ENCODE measurements at regions not wholly inside any gene's neighbourhood (a gene's known extent, or its start where the extent isn't known, plus 50 kb on each side); places are given as distances from the start of the nearest gene placed in this dataset.

DNA sequence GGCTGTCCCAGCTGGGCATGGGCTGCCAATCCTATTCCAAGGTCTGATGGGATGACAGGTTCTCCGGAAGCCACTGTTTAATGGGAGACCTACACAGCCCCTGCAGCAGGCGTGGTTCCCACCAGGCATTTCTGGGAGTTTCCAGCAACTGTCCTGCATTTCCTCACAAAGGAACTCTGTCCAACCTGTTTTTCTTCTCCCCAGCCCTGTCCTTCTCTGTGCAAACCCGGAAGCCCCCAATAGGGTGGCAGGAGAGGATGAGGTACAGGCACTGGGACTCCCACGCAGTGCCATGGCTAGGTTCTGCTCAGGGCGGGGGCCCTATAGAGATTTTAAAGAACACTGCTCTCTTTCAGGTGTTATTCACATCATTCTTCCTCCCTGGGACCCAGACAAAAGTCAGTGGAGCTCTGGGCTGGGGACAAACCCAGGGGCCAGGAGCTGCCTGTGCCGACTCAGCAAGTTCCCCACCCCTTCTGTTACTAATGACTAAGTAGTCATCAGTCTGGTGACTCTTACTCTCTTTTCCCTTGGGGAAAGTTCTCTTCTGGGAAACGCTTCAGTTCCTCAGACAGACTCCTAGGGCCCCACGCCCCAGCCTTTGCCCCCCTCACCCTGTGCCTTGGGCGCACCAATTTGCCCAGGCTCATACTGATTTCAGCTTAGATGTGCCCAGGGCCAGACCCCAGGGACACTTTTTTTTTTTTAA lies 97.7 kb downstream of the CD47 start:
- DNase-seq (ENCODE audit: low read depth in 2 of 2): no peak

DNA sequence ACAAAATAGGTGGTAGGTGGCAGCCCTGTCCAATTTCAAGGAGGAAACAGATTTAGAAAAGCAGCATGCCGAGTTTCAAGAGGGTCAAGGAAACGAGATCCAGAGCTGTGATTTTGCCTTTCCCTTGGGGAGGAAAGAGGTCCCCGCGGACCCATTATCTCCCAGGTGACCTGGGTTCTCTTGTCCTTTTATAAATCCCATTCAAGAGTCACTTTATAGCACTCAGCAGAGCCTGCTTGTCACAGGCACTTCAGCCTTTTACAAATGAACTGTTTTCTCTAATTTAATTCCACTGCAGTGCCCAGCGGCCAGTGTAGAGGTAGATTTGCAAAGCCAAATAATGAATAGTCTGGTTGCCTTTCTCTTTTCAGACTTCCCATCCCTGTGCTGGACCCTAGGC lies 99.9 kb downstream of the CD47 start:
- no peak for DNase-seq (ENCODE audit: low read depth in 2 of 2)

DNA sequence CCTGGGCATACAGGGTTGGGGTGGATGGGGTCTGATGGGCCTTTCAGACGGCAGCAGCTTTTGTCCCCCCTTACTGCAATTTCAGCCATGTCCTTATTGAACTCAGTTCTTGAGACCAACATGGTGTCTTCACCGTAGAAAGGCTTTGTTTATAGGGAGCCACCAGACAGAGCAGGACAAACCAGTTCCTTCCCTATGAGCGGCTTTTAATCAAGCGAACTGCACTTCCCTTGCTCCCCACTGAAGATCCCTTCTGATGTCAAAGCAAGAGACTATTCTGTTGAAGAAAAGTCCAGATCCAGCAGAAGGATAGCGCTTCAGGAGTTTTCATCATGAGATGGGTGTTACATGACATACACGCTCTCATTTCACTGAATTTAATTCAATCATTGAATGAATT lies 100.4 kb downstream of the CD47 start:
- no peak for DNase-seq (ENCODE audit: low read depth in 2 of 2)

DNA sequence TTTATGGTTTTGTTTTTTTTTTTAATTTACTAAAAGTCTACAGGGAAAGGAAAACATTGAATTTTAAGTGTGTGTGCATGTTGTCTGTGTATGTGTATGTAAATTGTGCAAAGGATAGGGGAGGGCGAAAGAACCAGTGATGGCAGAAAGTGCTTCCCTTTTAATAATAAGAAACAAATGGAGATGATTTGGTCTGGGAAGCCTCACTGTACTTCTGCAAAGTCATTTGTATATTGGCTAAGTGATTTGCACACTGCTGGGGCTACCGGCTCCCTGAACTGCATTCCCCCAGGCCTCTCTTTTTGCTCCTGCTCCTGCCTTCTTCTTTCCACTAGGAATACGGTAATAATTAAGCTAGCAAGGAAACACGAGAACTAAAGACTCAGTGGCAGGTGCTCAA lies 101.2 kb downstream of the CD47 start:
- no peak for DNase-seq (ENCODE audit: low read depth in 2 of 2)

DNA sequence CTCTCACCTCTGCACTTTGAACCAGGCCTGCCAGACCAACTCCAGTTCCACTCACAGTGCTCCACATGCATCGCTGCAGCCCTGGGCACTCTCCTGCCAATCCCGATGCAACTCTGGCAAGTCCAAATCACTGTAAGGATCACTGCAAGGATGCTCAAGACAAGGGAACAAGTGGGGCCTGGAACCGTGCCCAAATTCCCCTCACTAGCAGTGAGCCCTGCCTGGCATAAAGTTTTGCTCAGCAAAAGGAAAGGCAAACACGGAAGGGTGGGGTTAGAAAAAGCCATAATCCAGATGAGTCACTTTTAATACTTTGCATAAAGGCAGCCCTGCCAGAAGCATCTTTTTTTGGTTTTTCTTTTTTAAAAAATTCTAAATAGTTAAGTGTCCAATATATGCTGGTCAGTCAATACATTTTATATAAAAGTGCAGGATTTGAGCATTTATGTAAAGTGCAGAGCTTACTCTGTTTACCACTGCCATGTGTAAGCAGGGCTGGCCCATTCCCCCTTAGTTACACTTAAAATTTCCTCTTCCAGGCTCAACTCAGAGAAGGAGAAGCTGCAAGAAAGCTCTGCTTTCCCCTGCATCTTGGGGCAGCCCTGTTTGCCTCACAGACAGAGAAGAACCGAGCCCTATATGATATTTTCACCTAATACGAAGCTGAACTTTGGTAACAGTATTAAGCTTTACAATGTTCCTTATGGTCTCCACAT lies 102.2 kb downstream of the CD47 start:
- no peak for DNase-seq (ENCODE audit: low read depth in 2 of 2)

DNA sequence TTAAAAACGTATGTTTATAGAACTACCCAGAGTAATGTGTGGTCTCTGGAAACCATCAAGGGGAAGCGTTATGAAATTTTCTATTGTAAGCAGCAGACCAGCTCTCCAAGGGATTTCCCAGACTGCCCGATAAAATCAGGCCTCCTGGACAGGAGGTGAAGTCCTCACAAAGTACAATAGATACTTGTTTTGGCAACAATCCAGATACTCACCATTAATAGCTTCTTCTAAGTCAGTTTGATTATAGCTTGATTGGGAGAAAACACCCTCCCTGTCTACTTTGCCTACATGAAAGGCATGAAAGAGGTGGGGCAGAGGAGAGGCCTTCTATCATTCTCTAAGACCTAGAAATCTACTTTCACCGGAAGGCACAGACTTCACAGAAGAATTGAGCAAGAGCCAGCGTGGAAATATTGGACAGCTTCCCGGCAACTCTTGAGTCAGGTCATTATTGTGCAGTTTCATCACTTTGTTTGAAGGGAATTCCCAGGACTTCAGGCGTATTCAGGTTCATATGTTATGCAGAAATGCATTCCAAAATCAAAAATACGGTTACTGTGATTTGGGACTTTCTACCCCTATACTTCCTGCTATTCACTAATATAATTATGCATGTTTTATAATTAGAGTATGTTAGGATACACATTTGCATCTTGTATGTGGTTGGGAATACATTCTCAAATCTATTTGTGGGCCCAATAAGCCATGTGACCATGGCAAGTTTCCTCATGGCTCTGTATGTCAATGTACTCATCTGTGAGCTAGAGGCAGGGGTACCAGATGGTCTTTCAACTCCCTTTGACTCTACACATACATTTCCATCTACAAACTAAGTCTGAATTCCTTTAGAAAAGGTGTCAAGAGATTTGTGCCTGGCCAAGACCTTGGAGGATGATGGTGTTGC lies 103.5 kb downstream of the CD47 start:
- DNase-seq (ENCODE audit: low read depth in 2 of 2): no peak

DNA sequence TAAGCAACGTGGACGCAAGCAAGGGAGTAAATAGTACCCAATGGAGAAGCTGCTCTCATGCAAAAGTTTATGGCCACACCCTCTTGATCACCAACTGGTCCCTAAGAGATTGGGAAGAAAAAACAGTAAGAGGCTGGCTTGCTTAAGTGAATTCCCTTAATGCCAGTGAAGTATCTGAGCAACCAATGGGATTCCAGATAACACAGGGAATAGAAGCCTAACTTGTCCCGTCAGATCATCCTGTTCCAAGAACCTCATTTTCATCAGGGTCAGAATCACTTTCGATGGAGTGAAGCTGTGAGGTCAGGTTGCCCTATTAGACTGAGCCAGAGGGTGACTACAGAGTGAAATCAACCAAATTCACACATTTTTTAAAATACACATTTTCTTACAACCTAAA lies 104.3 kb downstream of the CD47 start:
- no peak for DNase-seq (ENCODE audit: low read depth in 2 of 2)

DNA sequence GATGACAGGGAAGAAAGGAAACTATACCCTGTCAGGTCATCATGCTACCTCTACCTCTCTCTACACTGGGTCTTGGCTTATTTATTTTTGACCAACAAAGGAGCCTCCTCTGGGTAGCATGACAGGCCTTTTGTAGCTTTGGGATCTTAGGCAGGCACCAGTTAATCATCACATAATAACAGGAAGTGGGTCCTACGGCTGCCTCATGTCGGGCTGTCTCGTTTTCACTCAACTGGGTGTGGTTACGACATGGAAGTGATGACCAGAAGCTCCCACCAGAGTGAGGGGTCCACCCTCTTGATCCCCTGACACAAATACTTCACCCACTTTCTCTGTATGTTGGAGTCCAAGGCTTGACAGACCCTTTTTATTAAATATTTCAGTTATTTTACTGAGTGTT lies 105.3 kb downstream of the CD47 start:
- peak; percentile 15 to 23 for DNase-seq (ENCODE audit: low read depth in 2 of 2)

DNA sequence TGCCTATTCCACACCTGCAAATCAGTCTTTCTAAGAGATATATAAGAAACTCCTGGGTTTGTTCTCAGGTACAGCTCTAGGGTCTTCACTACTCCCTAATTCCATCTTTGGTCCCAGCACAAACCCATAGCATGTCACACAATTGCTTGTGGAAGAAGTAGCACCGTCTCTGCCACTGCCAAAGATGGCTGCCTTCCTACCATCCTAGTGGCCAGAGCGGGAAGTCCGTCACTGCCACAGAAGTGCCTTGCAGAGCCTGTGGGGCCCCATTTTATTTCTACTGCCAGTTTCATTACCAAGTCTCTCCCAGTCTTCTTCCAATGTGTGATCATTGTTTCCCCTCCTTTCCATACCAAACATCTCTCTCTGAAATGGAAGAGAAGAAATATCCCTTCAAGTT lies 107.6 kb downstream of the CD47 start:
- no peak for DNase-seq (ENCODE audit: low read depth in 2 of 2)

DNA sequence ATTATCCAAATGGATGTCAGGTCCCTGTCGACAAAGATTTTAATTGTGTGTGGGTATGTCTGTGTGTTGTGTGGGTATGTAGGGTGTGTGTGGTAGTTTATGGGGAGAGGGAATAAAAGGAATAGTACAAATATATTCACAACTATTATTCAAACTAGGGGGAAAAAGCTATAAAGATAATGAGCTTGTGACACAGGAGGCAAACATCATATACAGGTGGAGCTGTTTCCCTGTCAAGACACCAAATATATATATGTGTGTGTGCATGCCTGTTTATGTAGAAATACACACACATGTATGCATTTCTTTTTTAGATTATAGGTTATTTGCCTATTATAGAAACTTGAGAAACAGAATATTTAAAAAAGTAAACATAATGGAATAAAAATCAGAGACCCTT lies 108.7 kb downstream of the CD47 start:
- no peak for DNase-seq (ENCODE audit: low read depth in 2 of 2)

DNA sequence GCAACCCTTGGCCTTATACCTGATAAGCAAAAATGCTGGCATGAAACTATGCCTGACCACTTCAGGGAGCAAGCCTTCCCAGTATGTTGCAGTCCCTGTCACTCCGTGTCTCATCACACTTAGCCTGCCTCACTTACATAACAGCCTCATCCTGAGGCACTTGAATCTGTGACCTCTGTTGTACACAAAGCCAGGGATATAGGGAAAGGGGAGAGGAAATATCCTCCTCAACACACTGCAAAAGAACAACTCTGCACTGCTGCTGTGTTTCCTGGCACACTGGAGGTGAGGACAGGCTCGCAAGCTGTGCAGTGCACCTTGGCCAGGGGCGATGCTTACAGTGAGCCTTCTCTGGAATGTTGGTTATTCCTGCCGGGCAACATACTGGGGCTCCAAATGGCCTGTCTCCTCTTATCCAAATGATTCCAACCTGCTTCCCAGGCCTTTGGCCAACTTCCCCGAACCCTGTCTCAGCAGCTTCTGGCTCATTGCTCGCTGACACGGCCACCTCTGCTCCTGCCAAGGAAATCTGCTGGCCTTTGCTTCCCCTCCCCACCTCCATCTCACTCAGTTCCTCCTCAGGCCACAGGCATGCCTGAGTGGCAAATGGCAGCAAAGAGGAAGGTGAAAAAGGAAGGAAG lies 109.2 kb downstream of the CD47 start:
- DNase-seq (ENCODE audit: low read depth in 2 of 2): no peak

DNA sequence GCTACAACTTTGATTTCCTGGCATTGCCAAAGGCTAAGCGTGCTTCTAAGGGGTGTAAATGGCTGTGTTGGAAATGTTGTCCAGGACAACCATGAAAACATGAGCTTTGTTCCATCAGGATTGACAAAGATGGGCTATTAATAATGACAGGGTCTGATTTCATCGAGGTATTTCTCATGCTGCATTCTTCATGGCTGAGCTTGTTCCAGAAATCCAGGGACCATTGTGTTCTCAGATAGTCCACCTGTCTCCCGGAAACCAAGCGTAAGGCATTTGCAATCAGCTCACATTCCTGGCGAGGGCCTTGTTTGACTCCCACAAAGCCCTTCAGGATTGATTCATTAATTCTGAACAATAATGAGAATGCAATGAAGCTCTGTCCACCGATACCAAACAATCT lies 111.3 kb downstream of the CD47 start:
- DNase-seq (ENCODE audit: low read depth in 2 of 2): no peak

DNA sequence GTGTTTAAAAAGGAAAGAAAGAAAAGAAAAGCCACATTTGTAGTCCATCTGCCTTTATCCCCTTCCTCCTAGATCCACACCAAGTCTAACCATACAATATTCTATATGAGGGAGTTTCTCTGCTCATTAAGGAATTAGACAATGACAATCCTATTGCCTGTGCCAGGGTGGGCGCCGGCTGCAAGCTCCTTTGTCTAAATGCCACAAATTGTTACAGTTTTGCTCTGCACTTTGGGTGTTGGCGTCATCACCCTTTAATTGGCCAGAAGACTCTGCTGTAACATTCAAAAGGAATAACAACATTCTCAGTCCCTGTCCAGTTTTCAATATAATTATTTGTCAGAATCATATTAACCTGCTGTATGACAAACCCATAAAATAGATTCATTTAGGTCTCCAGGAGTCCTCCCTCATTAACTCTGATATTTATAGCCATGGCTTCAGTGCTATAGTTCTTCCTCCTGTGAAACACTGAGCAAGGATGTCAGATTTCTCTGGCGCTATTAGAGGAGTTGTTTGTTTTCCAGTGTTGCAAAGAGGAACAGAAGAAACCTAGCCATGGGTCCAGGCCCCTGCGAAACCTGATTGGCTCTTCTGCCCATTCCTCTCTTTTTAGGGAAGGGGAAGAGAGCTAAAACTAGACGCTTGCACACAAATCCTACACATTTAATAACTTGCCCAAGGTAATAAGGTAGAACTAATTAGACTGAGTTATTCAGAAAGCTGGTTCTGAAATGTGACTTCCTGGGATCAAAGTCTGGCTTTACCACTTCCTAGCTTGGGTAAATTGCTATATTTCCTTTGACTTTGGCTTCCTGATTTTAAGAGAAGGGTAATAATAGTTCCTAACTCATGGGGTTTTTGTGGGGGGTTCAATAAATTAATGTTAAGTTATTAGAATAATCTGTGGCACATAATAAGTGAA lies 112.4 kb downstream of the CD47 start:
- no peak for DNase-seq (ENCODE audit: low read depth in 2 of 2)

DNA sequence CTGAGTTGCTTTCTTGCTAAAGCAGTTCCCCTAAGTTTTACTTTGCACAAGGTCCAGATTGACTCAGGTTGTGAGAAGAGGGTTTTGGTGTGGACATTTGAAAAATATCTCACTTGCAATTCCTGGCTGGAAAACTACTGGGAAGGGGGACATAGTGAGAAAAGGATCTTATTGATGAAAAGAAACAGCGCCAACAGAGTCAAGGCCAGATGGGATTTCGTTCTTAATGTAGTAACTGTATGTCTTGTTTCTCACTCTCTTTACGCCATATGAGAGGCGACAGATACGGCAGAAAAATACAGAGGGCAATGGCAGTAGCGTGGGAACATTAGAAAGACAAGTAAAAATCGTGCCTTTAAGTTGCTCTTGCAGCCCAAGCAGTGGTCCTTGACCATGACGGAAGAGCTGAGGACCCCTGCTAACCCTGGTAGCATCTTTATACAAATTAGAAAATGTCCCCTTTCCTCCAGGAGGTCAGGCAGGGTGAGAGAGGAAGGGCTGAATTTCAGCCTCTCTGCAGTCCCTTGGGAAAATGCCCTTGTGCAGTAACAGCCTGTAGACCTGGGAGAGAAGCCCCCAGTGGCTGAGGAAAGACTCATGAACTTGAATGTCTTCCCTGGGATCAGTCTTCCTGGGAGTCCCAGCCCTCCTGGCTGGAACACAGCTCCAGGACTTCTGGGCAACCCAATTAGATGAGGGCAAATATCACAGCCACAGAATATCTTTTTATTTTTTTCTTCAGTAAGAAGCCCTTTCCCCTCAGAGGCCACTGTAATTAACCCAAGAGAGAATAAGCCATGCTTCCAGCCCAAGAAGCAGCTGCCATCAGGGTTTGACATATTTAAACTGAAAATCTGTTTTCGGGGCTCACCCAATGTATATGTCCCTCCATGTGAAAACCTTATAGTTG lies 113.4 kb downstream of the CD47 start:
- no peak for DNase-seq (ENCODE audit: low read depth in 2 of 2)

DNA sequence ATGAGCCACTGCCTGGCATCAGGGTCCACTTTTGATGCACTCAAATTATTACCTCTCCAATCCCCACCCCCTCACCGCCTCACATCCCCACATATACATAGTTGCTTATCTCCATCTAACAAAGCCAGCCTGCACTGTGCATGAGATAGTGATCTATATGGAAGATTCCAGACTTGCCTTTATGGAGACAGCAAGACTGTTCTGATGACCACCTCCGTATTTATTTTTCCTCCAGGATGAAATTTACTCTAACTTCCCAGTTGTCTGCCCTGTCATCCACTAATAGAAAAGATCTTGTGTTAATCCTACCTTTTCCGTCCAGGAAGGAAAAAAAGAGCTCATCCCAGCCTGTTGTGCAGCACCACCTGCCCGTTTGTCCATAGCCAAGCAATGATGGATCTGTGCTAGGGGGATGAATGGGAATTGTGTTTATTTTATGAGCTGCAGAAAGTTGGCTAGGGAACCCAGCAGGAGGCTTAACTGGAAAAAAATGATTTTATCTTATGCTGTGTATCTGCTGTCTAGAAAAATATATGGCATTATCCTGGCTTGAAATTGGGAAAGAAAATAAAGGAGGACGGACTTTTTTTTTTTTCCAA lies 114.5 kb downstream of the CD47 start:
- DNase-seq (ENCODE audit: low read depth in 2 of 2): no peak

DNA sequence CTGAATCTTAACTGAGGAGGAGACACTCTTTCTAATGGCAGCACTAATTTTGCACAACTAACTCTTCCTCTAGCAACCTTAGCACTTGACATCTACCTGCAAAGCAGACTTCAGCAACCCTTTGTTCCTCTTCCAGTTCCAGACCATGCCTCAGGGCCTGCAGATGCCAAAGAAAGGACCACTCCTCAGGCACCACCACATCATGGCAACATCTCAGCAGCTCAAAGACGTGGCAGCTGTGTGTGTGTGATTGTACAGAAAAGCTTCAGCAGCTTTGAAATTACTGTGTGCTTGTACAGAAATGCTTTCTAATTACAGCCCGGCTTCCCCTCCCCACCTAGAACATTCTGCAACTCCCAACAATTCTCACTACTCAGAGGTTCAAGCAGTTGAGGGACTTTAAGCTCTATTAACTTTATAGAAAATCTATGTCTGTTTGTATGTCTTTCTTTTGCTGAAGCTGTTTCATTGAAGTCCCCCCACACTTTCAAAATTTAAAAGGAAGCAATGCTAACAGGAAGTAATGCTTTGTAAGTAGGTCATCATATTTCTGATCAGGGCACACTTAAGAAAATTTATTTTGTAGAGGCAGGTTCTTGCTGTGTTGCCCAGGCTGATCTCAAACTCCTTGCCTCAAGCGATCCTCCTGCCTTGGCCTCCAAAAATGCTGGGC lies 115.2 kb downstream of the CD47 start:
- no peak for DNase-seq (ENCODE audit: low read depth in 2 of 2)

DNA sequence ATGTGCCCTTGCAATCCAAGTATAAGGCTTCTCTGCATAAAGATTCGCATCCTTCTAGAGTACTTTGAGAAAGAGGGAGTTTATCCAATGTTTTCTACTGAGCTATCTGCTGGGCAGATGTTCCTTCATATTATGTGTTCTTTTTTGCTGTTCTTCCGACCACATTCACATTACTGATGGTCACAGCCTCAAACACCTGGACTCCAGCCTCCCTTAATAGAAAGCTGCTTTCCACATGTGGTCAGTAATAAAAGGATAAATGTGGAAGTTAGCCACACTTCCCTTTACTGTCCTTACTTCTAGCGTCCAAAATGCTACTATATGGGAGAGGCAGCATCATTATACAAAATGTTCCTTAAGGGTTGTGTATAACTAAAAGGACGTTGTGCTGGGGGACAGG lies 116.9 kb downstream of the CD47 start:
- DNase-seq (ENCODE audit: low read depth in 2 of 2): no peak

DNA sequence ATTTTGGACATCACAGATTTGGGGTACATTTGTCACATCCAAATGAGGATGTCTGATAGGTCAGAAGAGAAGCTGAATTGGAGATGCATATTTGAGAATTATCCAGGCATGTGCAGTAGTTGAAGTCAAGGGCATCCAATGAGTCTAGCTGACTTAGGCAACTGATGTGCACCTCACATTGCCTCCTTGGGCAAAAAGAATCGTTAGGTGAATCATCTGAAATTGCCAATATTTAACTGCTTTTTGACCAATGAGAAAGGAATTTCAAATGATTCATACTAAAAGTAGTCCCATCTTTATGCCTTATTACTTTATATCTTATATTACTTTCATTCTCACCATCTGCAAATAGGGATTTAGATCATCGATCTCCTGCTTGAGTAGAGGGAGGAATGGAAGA lies 117.7 kb downstream of the CD47 start:
- DNase-seq (ENCODE audit: low read depth in 2 of 2): no peak

DNA sequence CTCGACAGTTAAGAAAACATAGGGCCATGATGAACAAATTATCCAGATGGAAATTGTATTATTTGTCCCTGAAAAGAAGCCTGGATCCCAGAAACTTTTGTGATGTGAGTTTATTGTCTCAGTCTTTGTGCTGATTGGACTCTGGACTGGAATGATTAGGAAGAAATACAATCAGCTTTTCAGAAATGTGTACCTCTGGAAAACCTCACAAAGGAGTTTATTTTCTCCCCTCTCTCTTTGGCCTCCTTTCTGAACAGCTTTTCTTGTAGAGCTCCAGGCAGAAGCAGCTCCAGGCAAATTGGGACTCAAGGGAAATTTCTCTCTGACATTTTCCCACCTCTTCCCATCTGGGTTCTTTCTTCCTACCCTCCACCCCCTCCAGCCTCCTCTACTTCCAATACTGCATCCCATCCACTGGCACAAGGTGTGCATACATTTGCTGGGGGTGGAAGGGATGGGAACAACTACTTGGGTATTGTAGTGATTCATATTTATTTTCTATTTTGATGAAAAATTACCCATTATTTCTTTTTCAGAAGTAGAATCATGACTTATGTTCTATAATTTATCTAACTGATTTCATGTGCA lies 119.7 kb downstream of the CD47 start:
- no peak for DNase-seq (ENCODE audit: low read depth in 2 of 2)
